Endothelial cell of hepatic sinusoid (primary cell): ENCODE measurements at regions not wholly inside any gene's neighbourhood (a gene's known extent, or its start where the extent isn't known, plus 50 kb on each side); places are given as distances from the start of the nearest gene placed in this dataset.

ENCODE experiments used
- in situ Hi-C: cut with HindIII; loops from 2 replicates; pipeline ENCODE4 v1.10.0; 2017; ENCODE audit warnings: low sequenced_read_pairs

DNA sequence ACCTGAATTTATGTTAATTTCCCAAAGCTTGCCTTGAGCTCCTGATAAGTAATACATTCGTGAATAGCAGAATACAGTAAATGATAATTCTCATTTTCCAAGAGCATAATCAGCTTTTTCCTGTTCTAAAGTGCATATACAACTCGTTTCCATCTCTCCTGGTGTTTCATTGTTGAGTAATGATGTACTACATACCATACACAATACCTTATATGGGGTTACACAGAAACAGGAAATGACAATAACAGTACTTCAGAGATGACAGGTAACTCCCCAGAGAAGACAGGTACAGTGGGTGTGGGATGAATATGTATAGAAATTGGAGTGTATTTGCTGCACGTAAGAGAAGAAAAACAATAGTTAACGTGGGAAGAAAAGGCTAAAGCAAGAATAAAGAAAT is 287.1 kb downstream of the TENT4A start:
- in situ Hi-C loops, result no loop called here

GRCh38 chr5:7010591-7010990 is 297.4 kb downstream of the TENT4A start:
- in situ Hi-C loops, result no loop called here

GRCh38 chr5:7012057-7012456 is 298.8 kb downstream of the TENT4A start:
- in situ Hi-C loops, result no loop called here

DNA sequence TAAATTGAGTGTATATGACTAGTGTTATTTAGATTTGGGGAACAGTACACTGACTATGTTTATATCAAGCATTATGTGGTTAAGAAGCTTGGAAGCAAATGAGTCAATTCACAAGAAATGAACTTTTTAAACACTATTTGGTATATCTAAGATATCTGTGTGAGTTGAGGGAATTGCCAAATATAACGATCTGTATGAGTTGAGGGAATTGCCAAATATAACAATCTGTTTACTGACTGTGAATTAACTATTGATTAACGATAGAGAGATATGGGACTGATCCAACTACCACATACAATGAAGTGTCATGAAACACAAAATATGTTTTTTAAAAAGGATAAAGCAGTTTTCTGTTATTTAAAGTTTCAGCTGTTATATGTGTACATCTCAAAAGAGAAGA is 301.4 kb downstream of the TENT4A start:
- in situ Hi-C loops, result no loop called here

GRCh38 chr5:7015586-7016256 is 302.5 kb downstream of the TENT4A start:
- in situ Hi-C loops, result no loop called here

DNA sequence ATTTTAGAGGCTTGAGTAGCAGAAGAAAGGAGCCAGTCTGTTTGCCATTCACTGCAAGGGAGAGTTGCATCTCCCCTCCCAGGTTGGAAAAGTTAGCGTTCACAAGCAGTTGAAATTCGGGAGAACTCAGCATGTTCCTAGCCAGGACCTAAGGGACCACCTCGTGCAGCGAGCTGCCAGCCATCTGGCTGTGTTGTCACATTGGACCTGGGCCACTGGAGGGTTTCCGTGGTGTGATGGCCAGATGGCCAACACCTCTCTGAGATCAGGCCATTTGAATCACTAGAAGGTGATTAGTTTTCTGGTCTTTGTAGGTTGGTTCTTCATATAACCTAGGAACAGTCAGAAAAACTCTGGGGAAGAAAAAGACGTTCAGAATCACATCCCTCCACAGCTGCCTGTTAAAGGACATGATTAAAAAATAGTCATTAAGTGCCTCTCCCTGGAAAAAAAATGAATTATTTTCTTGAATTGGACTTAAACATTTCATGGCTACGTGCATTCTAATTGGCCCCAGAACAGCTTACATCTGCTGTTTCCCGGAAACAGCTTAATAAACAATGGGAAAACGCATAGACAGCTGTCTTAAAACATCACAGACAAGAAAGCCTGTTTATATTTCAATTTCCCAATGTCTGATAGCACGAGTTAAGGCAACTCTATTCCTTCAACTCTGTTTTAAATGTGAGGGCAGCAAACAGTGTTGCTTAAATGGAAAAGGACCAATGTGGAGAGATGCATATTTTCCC is 303.9 kb downstream of the TENT4A start:
- in situ Hi-C loops, result no loop called here

GRCh38 chr5:7018198-7018597 is 305.0 kb downstream of the TENT4A start:
- in situ Hi-C loops, result no loop called here

GRCh38 chr5:7018601-7019000 is 305.4 kb downstream of the TENT4A start:
- in situ Hi-C loops, result no loop called here

DNA sequence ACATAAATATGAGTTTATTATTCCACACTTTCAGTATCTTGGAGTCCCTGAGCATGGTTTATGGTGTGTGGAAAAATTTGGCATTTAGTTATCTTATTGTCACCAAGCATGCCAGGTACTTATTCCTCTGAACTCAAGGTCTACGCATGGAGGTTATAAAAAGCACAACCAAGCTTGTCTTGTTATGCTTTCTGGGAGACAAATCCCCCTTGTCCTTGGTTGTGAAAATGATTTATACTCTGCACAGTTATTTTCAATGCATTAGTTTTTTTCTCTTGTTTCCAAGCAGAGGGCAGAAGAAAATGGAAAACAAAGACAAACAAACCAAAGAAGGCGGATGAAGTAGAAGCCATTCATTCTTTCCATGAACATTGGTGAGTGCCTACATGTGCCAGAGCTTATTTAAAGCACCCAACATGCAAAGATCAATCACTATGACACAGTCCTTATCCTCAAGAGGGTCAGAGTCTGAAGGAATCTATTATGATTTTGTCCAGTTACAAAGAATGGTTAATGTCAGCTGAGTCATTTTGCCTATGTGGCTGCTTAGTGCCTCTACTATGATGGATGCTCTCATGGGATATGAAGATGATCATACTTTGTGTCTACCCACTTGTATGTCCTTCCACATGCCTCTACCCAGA is 323.1 kb downstream of the TENT4A start:
- in situ Hi-C loops, result loop anchor here (5.0 kb wide), 1 partner anchor 61 kb away; no protein-coding TSS in a partner anchor

DNA sequence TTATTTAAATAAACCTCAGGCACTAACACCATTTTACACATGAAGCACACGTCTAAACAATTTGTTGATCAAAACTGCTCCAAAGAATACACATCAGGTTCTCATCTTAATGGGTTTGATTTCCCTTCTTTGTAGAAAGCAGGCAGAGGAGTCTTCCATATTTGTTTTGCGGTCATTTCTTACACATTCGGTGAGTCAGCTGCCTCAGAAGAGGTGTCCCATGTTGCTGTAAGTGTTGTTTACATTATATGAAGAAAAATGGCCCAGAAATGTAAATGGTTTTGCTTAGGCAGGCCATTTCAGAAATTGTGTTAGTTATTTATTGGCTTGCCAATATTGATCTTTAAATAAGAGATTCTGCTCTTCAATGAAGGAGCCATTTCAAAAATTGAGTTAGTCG is 325.8 kb downstream of the TENT4A start:
- in situ Hi-C loops, result loop anchor here (5.0 kb wide), 1 partner anchor 58 kb away; no protein-coding TSS in a partner anchor

DNA sequence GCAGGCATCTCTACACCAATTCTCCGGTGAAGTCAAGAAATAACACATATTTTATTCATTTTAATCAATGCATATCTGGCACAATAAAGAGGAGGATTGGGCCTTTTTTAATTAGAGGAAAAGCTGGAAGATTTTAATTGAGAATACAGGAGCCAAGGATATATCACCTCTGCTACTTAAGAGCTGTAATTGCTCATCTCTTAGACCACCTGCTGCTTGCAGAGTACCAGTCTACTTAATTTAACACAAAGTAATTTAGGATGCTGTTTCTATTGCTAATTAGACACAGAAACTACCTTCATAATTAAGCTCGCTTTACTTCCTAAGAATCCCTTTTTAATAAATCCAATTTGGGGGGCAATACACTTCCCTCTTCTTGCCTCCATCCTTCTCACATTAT is 326.9 kb downstream of the TENT4A start:
- in situ Hi-C loops, result no loop called here

DNA sequence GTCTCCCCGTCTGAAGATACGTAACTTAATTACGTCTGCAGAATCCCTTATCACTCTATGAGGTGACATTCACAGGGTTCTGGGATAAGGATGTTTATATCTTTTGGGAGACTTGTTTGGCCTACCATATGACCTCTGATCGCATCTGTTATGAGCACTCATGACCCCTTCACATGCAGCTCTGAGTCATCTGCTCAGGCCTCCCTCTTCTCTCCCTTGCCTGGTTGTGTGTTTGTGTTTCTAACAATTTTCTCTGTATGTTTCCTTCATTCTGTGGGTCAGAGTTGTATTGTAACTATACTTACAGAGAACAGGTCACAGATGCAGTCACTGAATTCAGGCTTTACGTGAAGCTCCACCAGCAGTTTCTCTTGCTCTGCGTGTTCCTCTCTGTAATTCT is 330.6 kb downstream of the TENT4A start:
- in situ Hi-C loops, result no loop called here

DNA sequence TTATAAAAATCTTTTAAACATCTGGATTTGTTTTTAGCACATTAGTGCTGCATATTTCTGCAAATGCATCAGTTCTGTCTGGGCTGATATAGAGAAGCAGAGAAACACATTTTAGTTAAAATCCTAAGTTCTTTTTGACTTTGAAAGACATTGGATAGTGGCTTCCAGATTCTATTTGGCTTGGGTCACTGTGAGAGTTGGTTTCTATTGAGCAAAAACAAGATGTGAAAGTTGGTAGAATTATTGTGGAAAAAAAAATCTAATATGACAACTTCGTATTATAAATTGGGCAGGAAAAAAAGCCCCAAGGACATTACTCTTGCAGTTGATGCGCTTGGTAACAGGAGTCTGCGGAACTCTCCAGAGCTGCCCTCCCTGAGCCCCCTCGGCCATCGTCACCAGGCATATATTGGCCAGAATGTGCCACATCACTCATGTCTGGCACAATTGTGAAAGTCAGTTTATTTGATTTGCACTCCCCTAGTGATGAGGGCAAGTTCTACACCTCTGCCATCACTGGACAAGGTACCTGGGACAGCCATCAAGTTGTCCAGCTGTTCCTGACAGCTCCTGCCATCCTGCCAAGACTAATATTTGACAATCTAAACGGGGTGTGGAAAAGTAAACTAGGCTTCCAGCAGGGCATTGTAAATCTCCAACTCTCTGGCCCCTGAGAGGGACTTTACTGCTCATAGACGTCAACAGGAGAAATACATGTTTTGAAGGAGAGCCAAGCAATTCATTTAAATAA is 334.5 kb downstream of the TENT4A start:
- in situ Hi-C loops, result no loop called here

DNA sequence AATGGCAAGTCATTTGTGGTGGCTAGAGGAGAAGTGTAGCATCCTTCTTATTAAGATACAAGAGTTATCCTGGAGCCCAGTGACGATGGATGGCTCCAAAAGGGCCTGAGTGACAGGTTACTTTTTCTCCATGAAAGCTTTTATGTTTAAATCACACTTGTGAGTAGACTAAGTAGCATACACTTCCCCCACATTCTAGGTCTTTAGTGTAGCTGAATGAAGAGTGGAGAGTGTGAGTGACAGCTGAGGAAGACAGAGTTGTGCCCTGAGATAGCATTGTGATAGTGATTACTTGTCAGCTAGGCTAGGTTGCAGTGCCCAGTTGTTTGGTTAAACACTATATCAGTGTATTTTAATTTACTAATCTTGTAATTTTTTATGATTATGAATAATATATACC is 337.8 kb downstream of the TENT4A start:
- in situ Hi-C loops, result no loop called here

DNA sequence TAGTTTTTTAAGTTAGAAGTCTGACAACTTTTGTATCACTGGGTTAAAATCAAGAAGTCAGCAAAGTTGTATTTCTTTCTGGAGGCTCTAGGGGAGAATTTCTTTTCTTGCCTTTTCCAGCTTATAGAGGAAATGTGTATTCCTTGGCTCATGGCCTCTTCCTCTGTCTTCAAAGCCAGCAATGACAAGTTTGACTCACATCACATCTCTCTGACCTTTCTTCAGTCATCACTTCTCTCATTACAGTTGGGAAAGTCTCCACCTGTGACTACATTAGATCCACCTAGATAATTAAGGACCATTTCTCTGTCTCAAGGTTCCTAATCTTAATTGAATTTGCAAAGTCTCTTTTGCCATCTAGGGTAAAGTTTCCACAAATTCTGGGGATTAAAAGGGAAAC is 339.9 kb downstream of the TENT4A start:
- in situ Hi-C loops, result no loop called here

- in situ Hi-C loops, result no loop called here
Observed at GRCh38 chr5:7053528-7054209, 340.4 kb downstream of the TENT4A start.

- in situ Hi-C loops, result no loop called here
Observed at GRCh38 chr5:7066471-7067235, 329.3 kb upstream of the ADCY2 start.

DNA sequence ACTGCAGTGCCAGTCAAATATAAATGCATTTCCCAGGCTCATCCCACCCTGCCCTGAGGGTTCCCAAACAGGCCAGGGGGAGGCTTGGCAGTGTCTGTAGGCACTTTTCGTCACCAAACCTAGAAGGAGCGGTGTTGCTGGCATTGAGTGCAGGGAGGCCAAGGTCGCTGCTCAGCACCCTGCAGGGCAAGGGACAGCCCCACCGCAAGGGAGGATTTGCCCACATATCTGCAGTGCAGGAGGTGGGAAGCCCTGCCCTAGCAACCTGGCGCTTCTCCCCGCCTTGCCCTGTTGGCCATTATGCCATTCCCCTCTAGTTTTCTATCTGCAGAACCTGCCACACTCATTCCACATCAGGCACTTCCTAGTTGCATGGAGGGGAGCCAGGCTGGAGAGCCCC is 327.8 kb upstream of the ADCY2 start:
- in situ Hi-C loops, result no loop called here

DNA sequence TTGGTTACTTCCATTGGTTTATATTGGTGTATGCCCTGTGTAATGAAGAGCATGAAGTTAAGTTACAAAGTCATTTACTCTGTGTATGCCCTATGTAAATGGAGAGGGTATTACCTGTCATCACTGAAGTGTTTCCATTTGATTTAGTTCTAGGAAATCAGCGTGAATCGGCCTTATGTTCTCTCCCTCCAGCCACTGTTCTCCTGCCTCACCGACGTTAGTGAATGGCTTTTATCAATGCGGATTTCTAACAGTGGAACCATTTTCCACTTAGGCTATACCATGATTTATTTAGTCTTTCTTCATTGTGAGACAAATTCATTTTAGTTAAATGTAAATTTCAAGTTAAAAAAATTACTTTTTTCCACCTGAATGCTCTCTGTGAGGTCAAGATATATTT is 327.0 kb upstream of the ADCY2 start:
- in situ Hi-C loops, result no loop called here

- in situ Hi-C loops, result no loop called here
Observed at GRCh38 chr5:7072188-7072587, 323.8 kb upstream of the ADCY2 start.
